ENCODE measurements at regions not wholly inside any gene's neighbourhood (a gene's known extent, or its start where the extent isn't known, plus 50 kb on each side); places are given as distances from the start of the nearest gene placed in this dataset.

GRCh38 chr2:207304761-207305160 lies 139.0 kb upstream of the KLF7 start:
- Histone ChIP-seq H2AFZ (no peak overlapping the region), H3K9me2 (ENCODE audit: insufficient read depth) (no peaks in the 10 kb centered on the region), H3K79me2 (ENCODE audit: low read depth) (no peaks in the 10 kb centered on the region), H4K20me1 (ENCODE audit: insufficient read depth) (no peaks in the 10 kb centered on the region), H3K4me2 (no peak overlapping the region), H3F3A (ENCODE audit: insufficient read depth, low read depth) (no peaks in the 10 kb centered on the region), H3K27ac (no peak overlapping the region), H3K4me1 (replicated peaks; ENCODE audit: insufficient read depth) (no peaks in the 10 kb centered on the region), H3K27me3 (ENCODE audit: insufficient read depth, low read depth) (no peaks in the 10 kb centered on the region), H3K36me3 (ENCODE audit: low read depth) (no peaks in the 10 kb centered on the region), H3K9me3 (ENCODE audit: insufficient read depth, low read depth) (no peaks in the 10 kb centered on the region), H3K4me3 (no peak overlapping the region)
- POLR2A ChIA-PET (ENCODE audit: unreplicated experiment) = no interaction called here
- DNase-seq = no peak
- no TSS peak for BruUV-seq (replicated peaks)
- intact Hi-C loops (cut with micrococcal nuclease; ENCODE audit: unreplicated experiment) = no loop called here
- no peak for TF ChIP-seq EZH2 (IDR thresholded peaks at IDR 0.05; ENCODE audit: low read depth)
- TF ChIP-seq, protein P1, sequence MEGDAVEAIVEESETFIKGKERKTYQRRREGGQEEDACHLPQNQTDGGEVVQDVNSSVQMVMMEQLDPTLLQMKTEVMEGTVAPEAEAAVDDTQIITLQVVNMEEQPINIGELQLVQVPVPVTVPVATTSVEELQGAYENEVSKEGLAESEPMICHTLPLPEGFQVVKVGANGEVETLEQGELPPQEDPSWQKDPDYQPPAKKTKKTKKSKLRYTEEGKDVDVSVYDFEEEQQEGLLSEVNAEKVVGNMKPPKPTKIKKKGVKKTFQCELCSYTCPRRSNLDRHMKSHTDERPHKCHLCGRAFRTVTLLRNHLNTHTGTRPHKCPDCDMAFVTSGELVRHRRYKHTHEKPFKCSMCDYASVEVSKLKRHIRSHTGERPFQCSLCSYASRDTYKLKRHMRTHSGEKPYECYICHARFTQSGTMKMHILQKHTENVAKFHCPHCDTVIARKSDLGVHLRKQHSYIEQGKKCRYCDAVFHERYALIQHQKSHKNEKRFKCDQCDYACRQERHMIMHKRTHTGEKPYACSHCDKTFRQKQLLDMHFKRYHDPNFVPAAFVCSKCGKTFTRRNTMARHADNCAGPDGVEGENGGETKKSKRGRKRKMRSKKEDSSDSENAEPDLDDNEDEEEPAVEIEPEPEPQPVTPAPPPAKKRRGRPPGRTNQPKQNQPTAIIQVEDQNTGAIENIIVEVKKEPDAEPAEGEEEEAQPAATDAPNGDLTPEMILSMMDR (conservative IDR thresholded peaks at IDR 0.05) = no peak
- CTCF ChIA-PET = no interaction called here

DNA sequence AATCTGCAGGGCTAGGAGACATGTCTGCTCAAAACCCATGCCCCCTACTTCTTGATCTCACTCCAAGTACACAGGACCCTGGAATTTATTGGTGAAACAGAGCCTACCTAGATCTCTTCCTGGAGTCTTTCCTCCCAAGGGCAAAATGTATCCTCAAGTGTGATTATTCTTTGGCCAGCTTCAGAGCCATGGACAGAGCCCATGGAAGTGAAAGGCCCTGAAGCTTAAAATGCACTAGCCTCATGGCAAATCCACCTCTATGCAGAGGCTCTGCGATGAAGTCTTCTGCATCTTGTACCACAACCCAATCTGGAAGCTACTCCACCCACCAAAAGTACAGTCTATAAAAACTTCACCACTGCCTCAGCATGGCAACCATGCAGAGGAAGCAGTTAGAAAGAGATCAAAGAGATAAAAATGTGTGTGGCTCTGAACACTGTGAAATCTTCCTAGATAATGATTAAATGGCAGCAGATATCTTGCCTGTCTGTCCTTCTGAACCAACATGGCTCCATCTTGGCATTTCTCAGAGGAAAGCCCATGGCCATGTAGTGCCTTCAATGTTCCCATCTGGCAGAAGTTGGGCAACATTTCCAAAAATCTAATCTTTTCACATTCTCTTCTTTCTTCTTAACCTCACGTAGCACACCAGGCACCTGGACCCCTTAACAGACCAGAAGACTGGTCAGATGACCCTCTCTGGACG lies 142.9 kb upstream of the KLF7 start:
- DNase-seq = no peak
- intact Hi-C loops (cut with micrococcal nuclease; ENCODE audit: unreplicated experiment) = no loop called here
- Histone ChIP-seq H3K9me3 (ENCODE audit: insufficient read depth, low read depth) (no peaks in the 10 kb centered on the region), H3K79me2 (ENCODE audit: low read depth) (no peaks in the 10 kb centered on the region), H3K27ac (no peak overlapping the region), H3K9me2 (ENCODE audit: insufficient read depth) (no peaks in the 10 kb centered on the region), H3K4me3 (no peak overlapping the region), H3K4me2 (no peak overlapping the region), H3F3A (ENCODE audit: insufficient read depth, low read depth) (no peaks in the 10 kb centered on the region), H3K4me1 (replicated peaks; ENCODE audit: insufficient read depth) (peaks cover 12% of the 10 kb centered on the region), H4K20me1 (ENCODE audit: insufficient read depth) (no peaks in the 10 kb centered on the region), H2AFZ (no peak overlapping the region), H3K27me3 (ENCODE audit: insufficient read depth, low read depth) (no peaks in the 10 kb centered on the region), H3K36me3 (ENCODE audit: low read depth) (no peaks in the 10 kb centered on the region)
- ChIA-PET CTCF (no interaction called here), POLR2A (ENCODE audit: unreplicated experiment) (no interaction called here)
- no TSS peak for BruUV-seq (replicated peaks)
- no peak for TF ChIP-seq EZH2 (IDR thresholded peaks at IDR 0.05; ENCODE audit: low read depth)
- TF ChIP-seq, protein P1 (conservative IDR thresholded peaks at IDR 0.05) = no peak

GRCh38 chr2:207311316-207312005 lies 145.7 kb upstream of the KLF7 start:
- peaks cover 27% of the 10 kb centered on the region for H3K4me1 ChIP-seq (replicated peaks; ENCODE audit: insufficient read depth)
- ChIA-PET CTCF (no interaction called here), POLR2A (ENCODE audit: unreplicated experiment) (no interaction called here)
- H3F3A ChIP-seq (ENCODE audit: insufficient read depth, low read depth) = no peaks in the 10 kb centered on the region
- no peaks in the 10 kb centered on the region for H4K20me1 ChIP-seq (ENCODE audit: insufficient read depth)
- peak overlapping the region; percentile 61 for H3K27ac ChIP-seq
- no peaks in the 10 kb centered on the region for H3K9me3 ChIP-seq (ENCODE audit: insufficient read depth, low read depth)
- intact Hi-C loops (cut with micrococcal nuclease; ENCODE audit: unreplicated experiment) = no loop called here
- H2AFZ ChIP-seq = no peak overlapping the region
- no peaks in the 10 kb centered on the region for H3K36me3 ChIP-seq (ENCODE audit: low read depth)
- H3K79me2 ChIP-seq (ENCODE audit: low read depth) = no peaks in the 10 kb centered on the region
- H3K27me3 ChIP-seq (ENCODE audit: insufficient read depth, low read depth) = no peaks in the 10 kb centered on the region
- TF ChIP-seq EZH2 (IDR thresholded peaks at IDR 0.05; ENCODE audit: low read depth) = no peak
- TF ChIP-seq, protein P1 (conservative IDR thresholded peaks at IDR 0.05) = no peak
- H3K9me2 ChIP-seq (ENCODE audit: insufficient read depth) = no peaks in the 10 kb centered on the region
- peak in 1 of 2 experiments; percentile 36 for DNase-seq
- no peak overlapping the region for H3K4me3 ChIP-seq
- H3K4me2 ChIP-seq = peak overlapping the region; percentile 34
- no TSS peak for BruUV-seq (replicated peaks)

Data from PC-9 (cell line).